NCI-H2227 (cell line): ENCODE measurements at regions not wholly inside any gene's neighbourhood (a gene's known extent, or its start where the extent isn't known, plus 50 kb on each side); places are given as distances from the start of the nearest gene placed in this dataset.

Experiments used
- DNase-seq: peaks from one replicate; lab custom pipeline; 2025; ENCODE audit not compliant: unreplicated experiment; lab: John Stamatoyannopoulos, UW

GRCh38 chr15:25930931-25931330 is 67.8 kb upstream of the ATP10A start:
- DNase-seq, result no peak
